HG03280 (cell line): ENCODE measurements at regions not wholly inside any gene's neighbourhood (a gene's known extent, or its start where the extent isn't known, plus 50 kb on each side); places are given as distances from the start of the nearest gene placed in this dataset.

Experiments used
- ATAC-seq: cut with Tn5 transposase; IDR thresholded peaks from one replicate; pipeline ENCODE4 v1.9.1; 2021; ENCODE audit warnings: mild to moderate bottlenecking, moderate library complexity; ENCODE audit not compliant: unreplicated experiment

DNA sequence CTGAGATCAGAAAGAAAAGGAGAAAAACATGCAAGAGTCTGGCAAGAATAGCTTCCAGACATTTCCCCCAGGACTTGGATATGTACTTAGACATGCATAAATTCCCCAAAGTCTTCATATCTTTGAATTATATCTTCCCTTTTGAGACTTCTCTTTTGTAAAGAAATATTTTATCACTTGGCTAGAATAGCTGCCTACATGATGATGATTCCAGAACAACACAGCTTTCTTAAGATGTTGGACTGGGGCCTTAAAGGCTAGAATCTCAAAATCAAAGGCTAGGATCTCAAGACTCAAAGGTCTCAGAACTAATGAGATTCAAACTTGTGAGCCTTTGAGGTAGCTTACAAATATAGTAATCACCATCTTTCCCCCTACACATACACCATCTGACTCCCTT lies 842.3 kb downstream of the BCL11A start:
- no peak for ATAC-seq

DNA sequence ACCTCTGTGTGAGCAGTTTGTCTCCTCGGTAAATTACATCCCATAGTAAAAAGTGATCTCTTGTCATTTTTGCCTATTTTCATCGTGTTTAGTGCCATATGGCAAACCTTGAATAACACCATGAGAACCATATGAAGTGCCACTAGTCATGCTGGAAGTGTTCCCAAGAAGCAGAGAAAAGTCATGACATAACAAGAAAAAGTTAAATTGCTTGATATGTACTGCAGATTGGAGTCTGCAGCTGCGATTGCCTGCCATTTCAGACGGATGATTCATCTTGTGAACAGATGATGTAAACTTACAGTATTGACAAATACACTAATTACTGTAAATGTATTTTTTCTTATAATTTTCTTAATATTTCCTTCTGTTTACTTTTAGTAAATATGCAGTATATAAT lies 846.7 kb downstream of the BCL11A start:
- ATAC-seq = no peak

DNA sequence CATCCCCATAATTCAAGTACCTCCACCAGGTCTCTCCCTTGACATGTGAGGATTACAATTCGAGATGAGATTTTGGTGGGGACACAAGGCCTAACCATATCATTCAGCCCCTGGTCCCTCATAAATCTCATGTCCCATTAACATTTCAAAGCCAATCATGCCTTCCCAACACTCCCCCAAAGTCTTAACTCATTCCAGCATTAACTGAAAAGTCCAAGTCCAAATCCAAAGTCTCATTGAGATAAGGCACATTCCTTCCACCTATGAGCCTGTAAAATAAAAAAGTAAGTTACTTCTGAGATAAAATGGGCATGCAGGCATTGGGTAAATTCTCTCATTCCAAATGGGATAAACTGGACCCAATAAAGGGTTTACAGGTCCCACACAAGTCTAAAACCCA lies 849.7 kb downstream of the BCL11A start:
- no peak for ATAC-seq

DNA sequence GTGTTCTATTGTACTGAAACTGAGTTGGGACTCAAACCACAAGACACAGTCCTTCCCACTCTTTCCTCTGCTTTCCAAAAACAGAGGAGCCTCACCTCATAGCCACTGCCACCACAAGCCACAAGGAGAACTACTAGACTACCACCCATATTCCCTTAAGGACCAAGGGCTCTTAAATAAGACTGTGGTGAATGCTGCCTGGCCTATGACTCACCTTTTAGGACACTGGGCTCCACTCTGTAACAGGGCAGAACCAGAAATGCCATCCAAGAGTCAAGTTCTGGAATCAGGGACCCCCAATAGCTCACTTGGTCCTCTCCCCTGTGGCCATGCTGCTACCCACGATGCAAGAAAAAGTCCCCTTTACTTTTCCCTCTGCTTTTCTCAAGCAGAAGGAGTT lies 851.4 kb downstream of the BCL11A start:
- ATAC-seq = no peak

DNA sequence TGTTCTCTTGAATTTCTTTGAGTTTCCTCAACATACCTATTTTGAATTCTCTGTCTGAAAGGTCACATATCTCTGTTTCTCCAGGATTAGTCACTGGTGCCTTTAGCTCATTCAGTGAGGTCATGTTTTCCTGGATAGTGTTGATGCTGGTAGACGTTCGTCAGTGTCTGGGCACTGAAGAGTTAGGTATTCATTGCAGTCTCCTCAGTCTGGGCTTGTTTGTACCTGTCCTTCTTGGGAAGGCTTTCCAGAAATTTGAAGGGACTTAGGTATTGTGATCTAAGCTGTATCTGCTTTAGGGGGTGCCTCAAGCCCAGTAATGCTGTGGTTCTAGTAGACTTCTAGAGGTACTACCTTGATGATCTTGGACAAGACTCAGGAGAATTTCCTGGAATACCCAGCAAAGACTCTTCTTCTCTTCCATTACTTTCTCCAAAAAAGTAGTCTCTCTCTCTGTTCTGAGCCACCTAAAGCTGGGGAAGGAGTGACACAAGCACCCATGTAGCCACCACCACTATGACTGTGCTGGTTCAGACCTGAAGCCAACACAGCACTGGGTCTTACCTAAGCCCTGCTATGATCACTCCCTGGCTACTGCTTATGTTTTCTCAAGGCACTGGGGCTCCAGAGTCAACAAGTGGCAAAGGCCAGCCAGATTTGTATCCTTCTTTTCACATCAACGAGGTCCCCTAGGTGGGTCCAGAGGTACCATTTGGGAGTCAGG lies 852.0 kb downstream of the BCL11A start:
- no peak for ATAC-seq

DNA sequence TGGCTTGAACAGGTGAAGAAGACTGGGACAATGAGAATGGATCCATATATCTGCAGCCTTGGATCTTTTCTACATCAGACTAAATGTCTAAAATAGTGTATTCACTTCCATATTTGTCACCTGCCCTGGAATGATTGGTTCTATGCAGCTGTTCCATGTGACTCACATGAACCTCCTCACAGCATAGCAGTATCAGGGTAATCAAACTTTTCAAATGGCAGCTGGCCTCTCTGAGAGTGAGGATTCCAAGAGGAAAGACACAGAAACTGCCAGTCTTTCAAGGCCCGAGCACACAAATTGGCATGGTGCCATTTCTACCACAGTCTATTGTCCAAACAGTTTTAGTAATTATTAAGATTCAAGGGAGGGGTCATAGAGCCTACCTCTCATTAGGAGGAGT lies 859.3 kb downstream of the BCL11A start:
- ATAC-seq = no peak

DNA sequence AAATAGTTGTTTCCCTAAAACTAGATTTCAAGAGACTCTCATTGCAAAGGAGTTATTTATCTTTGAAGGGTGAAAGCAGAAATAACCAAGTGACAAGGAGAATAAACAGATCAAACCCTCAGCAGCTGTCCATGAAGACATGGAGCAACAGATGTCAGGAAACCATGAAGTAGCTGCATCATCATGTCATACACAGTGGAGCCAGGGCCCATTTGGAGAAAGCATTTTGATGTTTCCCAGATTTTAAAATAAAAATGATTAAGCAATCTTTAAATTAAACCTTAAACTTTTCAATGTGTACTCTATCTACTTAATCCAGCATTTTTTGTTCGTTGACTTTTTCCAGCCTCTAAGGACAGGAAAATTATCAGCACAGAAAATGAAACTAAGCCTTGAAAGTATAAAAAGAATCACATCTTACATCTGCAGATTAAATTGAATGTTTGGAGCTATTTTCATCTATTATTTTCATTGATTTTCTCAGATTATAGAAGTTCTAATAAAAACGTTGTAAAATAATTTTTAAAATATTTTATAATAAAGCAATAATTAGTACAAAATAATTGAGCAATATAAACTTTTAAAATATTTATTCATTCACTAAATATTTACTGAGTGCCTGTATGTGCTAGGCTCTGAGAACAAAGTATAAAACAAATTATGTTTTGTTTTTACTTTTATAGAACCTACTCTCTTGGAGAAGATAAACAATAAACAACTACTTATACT lies 860.1 kb downstream of the BCL11A start:
- ATAC-seq = no peak

DNA sequence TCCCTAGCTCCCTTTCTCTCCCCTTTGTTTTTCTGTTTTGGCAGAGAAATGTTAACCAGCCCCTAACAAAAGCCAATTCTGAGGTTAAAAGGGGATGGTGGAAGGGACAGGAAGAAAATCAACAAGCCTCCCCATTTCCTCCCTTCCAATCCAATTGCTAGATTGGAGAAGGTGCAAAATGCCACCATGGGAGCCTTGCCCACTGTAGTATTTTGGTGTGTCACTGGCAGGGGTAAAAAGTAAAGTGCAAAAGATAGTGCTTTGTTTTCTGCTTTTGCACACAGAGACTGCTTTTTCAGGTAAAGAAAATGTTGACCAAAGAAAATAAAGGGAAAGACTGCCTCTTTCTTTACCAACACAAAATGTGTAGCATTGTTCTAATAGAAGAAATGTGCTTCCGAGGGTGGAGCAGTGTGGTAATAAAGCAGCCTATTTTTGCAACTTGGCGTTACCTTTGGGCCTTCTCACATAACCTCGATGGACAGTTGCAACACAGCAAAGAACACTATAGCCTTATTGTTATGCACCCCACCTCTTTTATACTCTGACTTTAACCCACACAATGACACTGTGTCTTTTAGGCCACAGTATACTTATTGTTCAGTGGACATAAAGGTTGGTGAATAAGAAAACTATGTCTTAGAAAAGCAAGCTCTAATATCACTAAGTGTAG lies 861.8 kb downstream of the BCL11A start:
- ATAC-seq = no peak

DNA sequence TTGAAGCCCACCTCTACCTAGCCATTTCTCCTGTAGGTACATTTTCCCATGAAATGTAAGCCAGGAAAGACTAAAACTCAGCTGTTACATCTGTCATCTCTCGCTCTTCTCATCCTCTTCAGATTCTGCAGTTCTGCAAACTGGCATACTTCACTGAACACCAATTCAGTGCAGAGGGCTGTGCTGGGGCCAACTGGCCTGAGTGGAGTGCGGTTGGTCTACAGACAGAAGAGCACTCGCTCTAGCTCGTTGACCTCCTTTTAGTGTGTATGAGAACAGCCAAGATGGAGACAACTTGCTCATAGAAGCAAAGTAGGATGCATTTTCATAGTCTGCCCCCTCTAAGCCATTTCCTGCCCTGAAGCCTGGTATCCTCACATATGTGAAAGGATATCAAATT lies 862.6 kb downstream of the BCL11A start:
- ATAC-seq = no peak

DNA sequence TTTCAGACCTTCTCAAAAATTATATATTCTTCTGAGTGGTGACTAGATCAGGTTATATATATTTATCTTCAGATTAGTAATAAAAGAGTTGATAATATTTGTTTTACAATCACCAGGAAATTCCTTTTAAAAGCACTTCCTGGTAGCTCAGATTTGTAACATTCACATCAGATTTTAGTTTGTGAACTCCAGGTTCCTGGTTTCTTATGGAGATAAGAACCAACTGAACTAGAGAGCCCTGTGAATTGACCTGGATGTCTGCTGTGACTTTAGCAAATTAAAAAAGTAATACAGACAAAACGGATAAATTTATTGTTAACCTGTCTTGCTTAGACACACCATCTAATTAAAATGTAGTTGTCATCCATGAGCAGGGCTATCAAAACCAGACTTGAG lies 868.7 kb downstream of the BCL11A start:
- no peak for ATAC-seq

DNA sequence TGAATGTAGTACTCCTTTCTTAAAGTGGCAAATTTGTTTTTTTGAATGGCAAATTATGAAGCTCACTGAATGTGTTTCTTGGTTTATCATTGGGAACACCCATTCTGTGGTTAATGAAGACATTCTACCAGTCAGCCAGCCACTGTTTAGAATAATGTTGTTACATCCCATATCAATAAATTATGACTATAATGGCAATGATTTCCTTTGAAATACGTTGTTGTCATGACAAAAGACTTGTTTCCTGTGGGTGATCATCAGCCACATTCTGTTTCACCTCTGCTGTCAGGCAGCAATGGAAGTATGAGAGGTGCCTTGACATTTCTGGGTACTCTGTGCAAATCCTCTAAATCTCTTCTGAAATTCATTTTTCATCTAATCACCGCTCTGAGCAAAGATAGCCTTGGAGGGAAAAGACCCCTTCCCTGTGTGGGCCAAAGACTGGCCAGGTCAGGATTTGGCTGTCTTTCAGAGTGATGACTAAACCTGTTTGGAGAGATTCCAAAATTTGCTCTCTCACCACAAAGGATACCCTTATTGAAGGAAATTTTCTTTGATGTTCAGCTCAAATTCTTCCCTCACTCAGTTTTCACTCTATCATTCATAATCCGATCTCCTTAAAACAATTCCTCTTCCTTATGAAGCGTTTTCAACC lies 869.2 kb downstream of the BCL11A start:
- ATAC-seq = no peak

DNA sequence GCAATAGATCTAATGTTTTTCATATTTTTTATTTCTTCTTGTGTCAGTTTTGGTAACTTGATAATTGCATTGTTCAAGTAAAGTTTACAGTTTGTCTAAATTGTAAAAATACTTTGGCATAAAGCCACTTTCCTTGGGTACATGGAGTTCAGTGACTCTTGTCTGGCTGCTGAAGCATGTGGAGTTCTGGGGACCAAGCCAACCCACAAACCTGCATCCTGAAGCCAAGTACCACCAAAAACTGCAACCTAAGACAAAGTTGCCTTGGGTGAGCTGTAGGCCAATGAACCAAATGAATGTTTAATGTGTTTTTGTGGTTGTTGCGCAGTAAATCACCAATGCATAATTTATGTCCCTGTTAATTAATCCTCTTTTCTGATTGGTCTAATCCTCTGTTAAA lies 872.6 kb downstream of the BCL11A start:
- ATAC-seq = no peak

DNA sequence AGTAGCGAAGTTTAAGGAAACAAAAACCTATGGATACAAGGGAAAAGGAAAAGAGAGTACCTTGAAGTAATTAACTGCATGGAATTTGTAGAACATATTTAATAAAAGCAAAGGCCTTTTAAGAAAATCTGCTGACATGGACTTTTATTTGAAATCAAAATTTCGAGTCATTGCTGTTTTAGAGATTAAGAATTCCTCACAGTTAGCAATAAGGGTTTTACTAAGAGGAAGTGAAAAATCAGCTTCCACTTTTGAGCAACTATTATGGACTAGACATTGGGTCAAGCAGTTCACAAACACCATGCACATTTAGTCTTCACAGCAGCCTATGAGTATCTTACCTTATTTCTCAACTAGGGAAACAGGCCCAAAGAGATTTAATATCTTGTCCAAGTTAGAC lies 876.3 kb downstream of the BCL11A start:
- no peak for ATAC-seq

DNA sequence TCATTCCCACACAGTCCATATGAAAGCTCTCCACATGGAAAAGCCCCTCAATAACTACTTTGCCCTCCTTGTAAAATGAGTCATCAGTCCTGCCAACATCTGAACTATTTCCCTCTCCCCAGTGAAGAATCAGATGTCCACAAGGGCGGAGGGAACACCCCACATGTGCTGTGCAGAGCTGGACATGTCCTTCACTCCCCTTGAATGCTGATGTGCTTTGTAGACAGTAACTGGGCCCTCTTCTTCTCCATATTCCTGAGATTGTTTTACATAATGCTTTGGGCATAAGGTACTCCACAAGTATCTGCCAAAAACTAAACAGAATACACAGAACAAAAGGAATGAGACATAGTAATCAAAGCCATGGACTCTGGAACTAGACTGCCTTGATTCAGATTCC lies 879.4 kb downstream of the BCL11A start:
- no peak for ATAC-seq

DNA sequence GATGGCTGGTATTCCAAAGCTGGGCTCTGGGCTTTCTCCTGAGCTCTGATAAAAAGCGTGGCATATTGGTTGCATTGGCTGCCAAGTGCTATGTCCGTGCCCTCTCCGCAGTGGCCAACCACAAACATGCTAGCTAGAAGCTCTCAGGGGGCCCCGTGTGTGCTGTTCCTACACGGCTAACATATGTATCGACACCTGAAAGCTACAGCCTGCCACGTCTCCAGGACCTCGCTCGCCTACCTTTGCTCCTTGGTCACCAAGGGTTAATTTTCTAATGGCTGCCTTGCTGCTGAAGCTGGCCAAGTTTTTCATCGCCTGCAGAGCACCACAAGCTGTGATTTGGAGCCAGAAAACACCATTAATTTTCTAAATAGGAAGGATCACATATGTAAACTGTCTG lies 888.4 kb downstream of the BCL11A start:
- no peak for ATAC-seq

DNA sequence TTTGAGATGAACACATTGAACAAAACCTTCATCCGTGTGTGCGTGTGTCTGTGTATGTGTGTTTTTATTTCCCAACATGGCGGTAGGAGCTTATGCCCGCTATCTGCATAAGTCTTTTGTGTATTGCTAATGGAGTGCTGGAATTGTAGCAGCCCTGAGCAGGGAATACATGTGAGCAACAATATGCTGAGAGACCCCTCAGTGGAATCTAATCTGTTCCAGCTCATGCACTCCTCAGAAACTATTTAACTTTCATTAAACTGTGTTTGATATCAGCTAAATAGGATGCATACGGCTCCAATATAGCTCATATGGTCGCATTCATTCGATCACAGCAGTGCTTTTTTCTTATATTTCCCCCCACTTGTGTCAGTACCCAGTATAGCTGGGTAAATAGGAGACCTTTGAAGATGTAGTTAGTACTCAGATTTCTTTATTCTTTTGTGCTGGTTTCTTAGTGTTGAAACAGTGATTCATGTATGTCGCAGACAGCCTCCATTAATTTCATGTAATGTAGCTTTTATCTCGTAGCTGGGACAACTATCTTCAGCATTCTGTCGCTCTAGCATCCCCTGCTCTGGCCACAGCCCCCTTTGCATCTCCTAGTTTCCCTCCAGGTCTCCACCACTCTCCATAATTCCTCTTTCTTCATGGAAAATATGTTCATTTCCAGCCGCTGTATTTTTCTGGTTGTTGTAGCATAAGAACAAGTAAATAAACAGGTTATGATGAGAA lies 891.2 kb downstream of the BCL11A start:
- no peak for ATAC-seq

DNA sequence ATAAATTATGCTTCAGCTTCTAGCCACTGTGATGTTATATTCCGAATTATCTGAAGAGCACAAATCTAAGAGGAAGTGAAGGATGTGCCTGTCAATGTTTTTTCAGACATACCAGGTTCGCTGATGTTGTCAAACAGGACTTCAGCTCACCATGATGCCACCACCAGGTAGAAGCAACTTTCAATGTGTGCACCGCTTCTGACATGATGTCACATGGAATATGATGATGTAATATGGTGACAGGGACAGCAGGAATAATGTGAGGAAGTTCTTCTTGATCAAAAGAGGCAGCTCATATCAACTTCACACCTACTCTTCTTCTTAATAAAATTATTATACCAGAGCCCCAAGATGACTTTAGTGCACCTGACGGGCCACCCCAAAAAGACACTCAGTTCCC lies 893.2 kb downstream of the BCL11A start:
- no peak for ATAC-seq

DNA sequence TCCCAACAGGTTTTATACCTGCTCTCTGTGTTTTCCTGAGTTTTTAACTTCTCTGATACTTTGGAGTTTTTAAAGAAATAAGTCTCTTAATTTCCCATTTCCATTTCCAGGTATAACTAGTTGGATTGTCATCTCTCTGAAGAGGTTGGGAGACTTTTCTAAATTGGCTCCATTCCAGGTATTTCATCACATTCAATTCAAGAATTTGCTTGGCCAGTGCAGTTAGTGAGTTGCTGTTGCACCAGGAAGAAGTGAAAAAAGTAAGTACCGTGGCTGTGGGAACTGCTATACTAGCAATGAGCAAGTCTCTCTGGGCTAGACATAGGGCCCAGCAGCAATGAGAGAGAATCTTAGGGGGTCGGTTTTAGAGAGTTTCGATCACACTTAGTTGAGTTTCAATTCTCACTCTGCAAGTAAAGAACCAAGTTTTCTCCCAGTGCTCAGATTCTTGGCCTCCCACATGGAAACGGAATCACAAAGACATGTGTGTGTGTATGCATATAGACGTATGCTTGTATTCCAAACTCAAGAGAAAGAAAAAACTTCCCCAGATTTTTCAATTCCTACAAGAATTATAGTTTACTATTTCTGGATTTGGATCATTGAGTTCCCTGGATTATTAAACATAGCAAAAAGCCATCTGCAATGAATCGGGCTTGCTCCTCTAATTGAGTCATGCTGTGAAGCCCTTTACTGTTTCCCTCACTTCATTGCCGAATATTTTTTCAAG lies 894.4 kb downstream of the BCL11A start:
- no peak for ATAC-seq

DNA sequence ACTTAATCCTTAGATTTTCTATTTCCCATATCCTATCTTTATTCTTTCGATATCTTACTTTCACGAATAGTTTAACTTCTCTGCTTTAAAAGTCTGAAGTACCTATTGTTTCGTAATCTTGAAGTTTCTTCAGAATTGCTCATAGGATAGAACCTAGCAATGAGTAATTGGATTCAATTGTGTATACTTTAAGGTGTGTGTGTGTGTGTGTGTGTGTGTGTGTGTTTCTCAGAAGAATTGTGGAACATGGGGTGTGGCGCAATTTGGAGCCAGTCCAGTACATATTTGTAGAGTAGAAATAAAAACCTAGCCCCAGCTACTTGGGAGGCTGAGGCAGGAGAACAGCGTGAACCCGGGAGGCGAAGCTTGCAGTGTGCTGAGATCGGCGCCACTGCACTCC lies 897.6 kb downstream of the BCL11A start:
- no peak for ATAC-seq

DNA sequence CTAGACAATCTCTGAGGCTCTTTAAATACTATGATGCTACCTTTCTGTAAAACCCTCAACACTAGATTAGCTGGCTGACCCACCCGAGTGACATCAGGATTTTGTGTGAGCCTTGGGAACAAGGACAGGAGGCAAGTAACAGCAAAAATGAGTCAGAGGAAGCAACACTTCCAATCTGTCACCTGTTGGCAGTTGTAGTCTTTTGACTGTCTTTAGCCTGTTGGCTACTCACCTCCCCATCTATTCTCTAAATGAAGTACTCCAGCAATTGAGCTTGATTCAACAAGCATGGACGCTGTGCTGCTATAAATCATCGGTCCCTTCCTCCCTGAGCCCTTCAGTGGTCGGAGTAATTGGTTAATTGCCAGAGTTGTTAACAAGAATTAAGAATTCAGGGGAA lies 898.7 kb downstream of the BCL11A start:
- no peak for ATAC-seq
